ENCODE measurements at regions not wholly inside any gene's neighbourhood (a gene's known extent, or its start where the extent isn't known, plus 50 kb on each side); places are given as distances from the start of the nearest gene placed in this dataset.

DNA sequence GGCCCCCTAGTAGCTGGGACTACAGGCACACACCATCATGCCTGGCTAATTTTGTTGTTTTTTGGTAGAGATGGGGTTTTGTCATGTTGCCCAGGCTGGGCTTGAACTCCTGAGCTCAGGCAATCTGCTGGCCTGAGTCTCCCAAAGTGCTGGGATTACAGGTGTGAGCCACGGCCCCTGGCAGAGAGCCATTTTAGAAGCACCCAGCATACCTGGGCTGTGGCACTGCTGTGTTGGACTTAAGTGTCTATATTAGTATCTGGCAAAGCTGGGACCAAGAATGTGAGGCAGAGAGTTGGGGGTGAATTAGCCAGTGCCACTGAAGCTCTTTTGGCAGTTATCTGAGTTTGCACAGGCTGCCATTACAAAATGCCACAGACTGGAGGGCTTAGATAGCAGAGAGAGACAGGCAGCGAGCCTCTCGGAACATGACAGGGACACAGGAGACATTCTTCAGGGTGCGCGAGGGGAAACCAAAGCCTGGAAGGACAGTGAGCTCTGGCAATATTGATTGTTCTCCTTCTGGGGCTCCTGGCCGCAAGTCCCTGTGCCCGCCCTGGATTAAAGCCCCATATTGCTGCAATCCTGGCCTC, 87.7 kb upstream of the ALX4 start:
- Histone ChIP-seq H3K4me1 (ENCODE audit: insufficient read depth) (no peaks in the 10 kb centered on the region), H3K9me3 (no peaks in the 10 kb centered on the region), H3K36me3 (no peaks in the 10 kb centered on the region), H3K27ac (no peak overlapping the region), H3K27me3 (no peaks in the 10 kb centered on the region), H3K4me3 (no peak overlapping the region)
- 85 to 87% (median 86%) methylated on average over 7 of the region's 7 CpGs for WGBS, 3 donors
- TF ChIP-seq, protein P1, sequence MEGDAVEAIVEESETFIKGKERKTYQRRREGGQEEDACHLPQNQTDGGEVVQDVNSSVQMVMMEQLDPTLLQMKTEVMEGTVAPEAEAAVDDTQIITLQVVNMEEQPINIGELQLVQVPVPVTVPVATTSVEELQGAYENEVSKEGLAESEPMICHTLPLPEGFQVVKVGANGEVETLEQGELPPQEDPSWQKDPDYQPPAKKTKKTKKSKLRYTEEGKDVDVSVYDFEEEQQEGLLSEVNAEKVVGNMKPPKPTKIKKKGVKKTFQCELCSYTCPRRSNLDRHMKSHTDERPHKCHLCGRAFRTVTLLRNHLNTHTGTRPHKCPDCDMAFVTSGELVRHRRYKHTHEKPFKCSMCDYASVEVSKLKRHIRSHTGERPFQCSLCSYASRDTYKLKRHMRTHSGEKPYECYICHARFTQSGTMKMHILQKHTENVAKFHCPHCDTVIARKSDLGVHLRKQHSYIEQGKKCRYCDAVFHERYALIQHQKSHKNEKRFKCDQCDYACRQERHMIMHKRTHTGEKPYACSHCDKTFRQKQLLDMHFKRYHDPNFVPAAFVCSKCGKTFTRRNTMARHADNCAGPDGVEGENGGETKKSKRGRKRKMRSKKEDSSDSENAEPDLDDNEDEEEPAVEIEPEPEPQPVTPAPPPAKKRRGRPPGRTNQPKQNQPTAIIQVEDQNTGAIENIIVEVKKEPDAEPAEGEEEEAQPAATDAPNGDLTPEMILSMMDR (IDR thresholded peaks at IDR 0.05), result no peak
- TF ChIP-seq POLR2A (IDR thresholded peaks at IDR 0.05), result no peak
- TF ChIP-seq EP300 (IDR thresholded peaks at IDR 0.05), result no peak
- DNase-seq, result no peak
- intact Hi-C loops (cut with DNase I), result no loop called here

DNA sequence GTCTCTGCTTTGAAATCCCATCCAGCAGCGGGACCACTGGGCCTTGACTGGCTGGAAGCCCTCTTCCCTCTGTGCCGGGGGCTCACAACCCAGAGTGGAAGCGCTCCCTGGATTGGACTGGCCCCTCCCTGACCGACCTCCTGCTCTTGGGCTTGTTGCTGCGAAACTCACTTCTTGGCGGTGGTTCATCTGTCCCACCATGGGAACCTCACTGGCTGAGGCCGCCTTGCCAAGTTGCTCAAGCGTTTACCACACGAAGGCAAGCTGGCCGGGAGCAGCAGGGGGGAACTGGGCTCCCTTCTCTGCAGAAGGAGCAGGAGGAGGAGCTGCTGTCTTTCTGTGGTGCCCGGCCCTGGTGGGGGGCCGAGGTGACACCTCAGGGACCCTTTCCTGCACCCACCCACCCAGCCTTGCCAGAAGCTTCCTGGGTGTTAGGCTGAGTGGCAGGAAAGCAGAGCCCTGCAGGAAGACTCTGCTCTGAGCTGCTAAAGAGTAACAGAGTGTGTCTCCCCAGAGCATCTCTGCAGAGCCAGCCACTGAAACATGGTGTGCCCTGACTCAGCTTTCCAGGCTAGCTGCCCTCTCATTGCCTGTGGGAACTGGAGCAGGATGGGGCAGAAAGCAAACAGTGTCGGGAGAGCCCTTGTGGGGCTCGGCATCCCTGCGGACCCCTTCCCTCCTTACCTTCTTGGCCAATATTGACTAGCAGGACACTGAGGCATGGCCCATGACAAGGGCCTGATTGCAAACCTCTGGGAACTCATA, 88.5 kb upstream of the ALX4 start:
- H3K4me3 ChIP-seq, result no peak overlapping the region
- no peak overlapping the region for H3K27ac ChIP-seq
- no peaks in the 10 kb centered on the region for H3K36me3 ChIP-seq
- H3K27me3 ChIP-seq, result no peaks in the 10 kb centered on the region
- no peak for DNase-seq
- no peaks in the 10 kb centered on the region for H3K9me3 ChIP-seq
- TF ChIP-seq POLR2A (IDR thresholded peaks at IDR 0.05) (no peak), EP300 (IDR thresholded peaks at IDR 0.05) (no peak)
- TF ChIP-seq, protein P1 (IDR thresholded peaks at IDR 0.05), result no peak
- intact Hi-C loops (cut with DNase I), result no loop called here
- WGBS, 3 donors, result 56 to 73% (median 60%) methylated on average over 13 to 15 of the region's 15 CpGs
- no peaks in the 10 kb centered on the region for H3K4me1 ChIP-seq (ENCODE audit: insufficient read depth)

DNA sequence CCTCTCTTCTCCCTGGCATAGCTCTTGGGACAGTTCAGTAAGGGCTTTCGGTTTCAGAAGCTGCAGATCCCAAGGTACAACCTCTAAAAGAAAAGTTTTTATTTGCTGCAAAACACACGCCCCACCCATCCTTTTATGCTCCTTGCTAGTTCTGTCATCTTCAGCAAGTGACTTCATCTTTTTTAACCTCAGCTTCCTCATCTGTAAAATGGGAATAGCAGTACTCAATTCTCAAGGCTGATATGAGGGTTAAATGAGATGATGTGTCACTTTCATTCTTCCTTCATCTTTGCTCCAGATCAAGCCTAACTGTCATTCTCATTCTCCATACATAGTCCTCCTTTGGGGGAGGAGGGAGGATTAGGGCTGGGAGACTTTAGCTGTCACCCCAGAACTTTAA, 90.0 kb upstream of the ALX4 start:
- H3K4me3 ChIP-seq, result no peak overlapping the region
- H3K4me1 ChIP-seq (ENCODE audit: insufficient read depth), result no peaks in the 10 kb centered on the region
- DNase-seq, result no peak
- no peaks in the 10 kb centered on the region for H3K9me3 ChIP-seq
- H3K27ac ChIP-seq, result no peak overlapping the region
- H3K27me3 ChIP-seq, result no peaks in the 10 kb centered on the region
- intact Hi-C loops (cut with DNase I), result no loop called here
- no peaks in the 10 kb centered on the region for H3K36me3 ChIP-seq
- 36 to 44% (median 41%) methylated on average over 2 of the region's 2 CpGs for WGBS, 3 donors
- no peak for TF ChIP-seq POLR2A (IDR thresholded peaks at IDR 0.05)
- TF ChIP-seq EP300 (IDR thresholded peaks at IDR 0.05), result no peak
- TF ChIP-seq, protein P1 (IDR thresholded peaks at IDR 0.05), result no peak

DNA sequence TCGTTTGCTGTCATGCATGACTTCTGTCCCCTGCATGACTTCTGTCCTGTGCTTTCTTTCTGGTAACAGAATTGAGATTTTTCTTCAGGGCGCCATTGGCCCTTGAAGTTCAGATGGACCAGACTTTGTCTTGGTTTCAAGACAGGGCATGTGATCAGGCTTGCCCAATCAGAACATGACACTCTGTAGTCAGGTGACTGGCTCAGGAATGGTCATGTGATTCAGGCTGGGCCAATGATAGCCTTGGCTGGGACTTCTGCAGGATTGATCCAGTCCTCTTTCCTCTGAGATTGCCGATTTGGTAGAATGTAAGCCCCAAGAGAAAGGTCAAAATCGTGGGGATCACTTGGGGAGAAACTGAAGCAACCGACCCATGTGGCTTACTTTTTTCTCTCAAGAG, 90.5 kb upstream of the ALX4 start:
- Histone ChIP-seq H3K4me1 (ENCODE audit: insufficient read depth) (no peaks in the 10 kb centered on the region), H3K27ac (no peak overlapping the region), H3K27me3 (no peaks in the 10 kb centered on the region), H3K9me3 (no peaks in the 10 kb centered on the region), H3K36me3 (no peaks in the 10 kb centered on the region), H3K4me3 (no peak overlapping the region)
- DNase-seq, result no peak
- TF ChIP-seq EP300 (IDR thresholded peaks at IDR 0.05) (no peak), POLR2A (IDR thresholded peaks at IDR 0.05) (no peak)
- TF ChIP-seq, protein P1 (IDR thresholded peaks at IDR 0.05), result no peak
- intact Hi-C loops (cut with DNase I), result no loop called here
- 82 to 88% (median 87%) methylated on average over 5 of the region's 5 CpGs for WGBS, 3 donors

All from ovary (tissue), 7 donors.